ENCODE measurements at regions not wholly inside any gene's neighbourhood (a gene's known extent, or its start where the extent isn't known, plus 50 kb on each side); places are given as distances from the start of the nearest gene placed in this dataset.

GRCh38 chr2:16088802-16089112, 148.4 kb downstream of the MYCN start:
- TF ChIP-seq PKNOX1 (IDR thresholded peaks at IDR 0.05) (no peak), TARDBP (IDR thresholded peaks at IDR 0.05) (no peak), SP1 (IDR thresholded peaks at IDR 0.05) (no peak), FOXM1 (IDR thresholded peaks at IDR 0.05; ENCODE audit: borderline replicate concordance) (no peak), HDGF (IDR thresholded peaks at IDR 0.05; ENCODE audit: borderline replicate concordance) (no peak), NFRKB (IDR thresholded peaks at IDR 0.05) (no peak), SUZ12 (IDR thresholded peaks at IDR 0.05) (no peak), ZNF384 (IDR thresholded peaks at IDR 0.05) (no peak), BHLHE40 (IDR thresholded peaks at IDR 0.05; ENCODE audit: borderline replicate concordance) (no peak), ARNT (IDR thresholded peaks at IDR 0.05) (no peak), FOXK2 (IDR thresholded peaks at IDR 0.05) (no peak), L3MBTL2 (conservative IDR thresholded peaks at IDR 0.05) (no peak)
